ENCODE measurements at regions not wholly inside any gene's neighbourhood (a gene's known extent, or its start where the extent isn't known, plus 50 kb on each side); places are given as distances from the start of the nearest gene placed in this dataset.

DNA sequence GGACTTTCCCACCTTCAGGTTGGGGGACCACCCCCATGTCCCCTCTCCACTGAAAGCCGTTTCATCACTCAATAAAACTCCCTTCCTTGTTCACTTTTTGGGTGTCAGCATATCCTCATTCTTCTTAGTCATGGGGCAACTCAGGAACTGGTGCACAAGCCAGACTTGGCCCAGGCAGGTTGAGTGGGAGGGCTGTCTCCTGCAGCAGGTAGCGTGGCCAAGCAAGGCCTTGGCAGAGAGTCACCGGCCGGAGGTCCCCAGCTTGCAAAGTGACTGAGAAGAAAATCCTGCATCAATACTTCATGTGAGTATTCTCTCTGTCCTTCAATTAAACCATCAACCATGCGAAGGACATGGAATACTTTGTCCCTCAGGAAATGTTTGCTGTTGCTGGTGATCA, 148.9 kb downstream of the RHOU start:
- TF ChIP-seq, protein P1, sequence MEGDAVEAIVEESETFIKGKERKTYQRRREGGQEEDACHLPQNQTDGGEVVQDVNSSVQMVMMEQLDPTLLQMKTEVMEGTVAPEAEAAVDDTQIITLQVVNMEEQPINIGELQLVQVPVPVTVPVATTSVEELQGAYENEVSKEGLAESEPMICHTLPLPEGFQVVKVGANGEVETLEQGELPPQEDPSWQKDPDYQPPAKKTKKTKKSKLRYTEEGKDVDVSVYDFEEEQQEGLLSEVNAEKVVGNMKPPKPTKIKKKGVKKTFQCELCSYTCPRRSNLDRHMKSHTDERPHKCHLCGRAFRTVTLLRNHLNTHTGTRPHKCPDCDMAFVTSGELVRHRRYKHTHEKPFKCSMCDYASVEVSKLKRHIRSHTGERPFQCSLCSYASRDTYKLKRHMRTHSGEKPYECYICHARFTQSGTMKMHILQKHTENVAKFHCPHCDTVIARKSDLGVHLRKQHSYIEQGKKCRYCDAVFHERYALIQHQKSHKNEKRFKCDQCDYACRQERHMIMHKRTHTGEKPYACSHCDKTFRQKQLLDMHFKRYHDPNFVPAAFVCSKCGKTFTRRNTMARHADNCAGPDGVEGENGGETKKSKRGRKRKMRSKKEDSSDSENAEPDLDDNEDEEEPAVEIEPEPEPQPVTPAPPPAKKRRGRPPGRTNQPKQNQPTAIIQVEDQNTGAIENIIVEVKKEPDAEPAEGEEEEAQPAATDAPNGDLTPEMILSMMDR (IDR thresholded peaks at IDR 0.05): no peak
- no peak for TF ChIP-seq POLR2A (IDR thresholded peaks at IDR 0.05)
